SK-N-SH treated with all-trans-retinoic acid at 6 μM for 48 hours (cell line): ENCODE measurements at regions not wholly inside any gene's neighbourhood (a gene's known extent, or its start where the extent isn't known, plus 50 kb on each side); places are given as distances from the start of the nearest gene placed in this dataset.

Experiments used
- ARNTL ChIP-seq: fragments of 450-650 bp; formaldehyde crosslinking; IDR thresholded peaks from 2 replicates; pipeline ENCODE4 v1.5.0; 2020; ENCODE audit warnings: low read depth, mild to moderate bottlenecking, moderate library complexity, borderline replicate concordance
- CREB5 ChIP-seq: fragments of 250-450 bp; sonication (Bioruptor Pico); IDR thresholded peaks from 2 replicates; pipeline ENCODE4 v1.5.1; 2020; ENCODE audit warnings: low read depth, mild to moderate bottlenecking, moderate library complexity
- CSDC2 ChIP-seq: fragments of 250-450 bp; sonication (Bioruptor Pico); IDR thresholded peaks from 2 replicates; pipeline ENCODE4 v1.5.0; 2020; ENCODE audit warnings: mild to moderate bottlenecking, moderate library complexity
- CSRNP3 ChIP-seq: fragments of 250-450 bp; sonication (Bioruptor Pico); IDR thresholded peaks from 2 replicates; pipeline ENCODE4 v1.5.1; 2021; ENCODE audit warnings: mild to moderate bottlenecking, moderate library complexity
- PATZ1 ChIP-seq: fragments of 250-450 bp; sonication (Bioruptor Pico); IDR thresholded peaks from 2 replicates; pipeline ENCODE4 v1.8.0; 2020; ENCODE audit warnings: mild to moderate bottlenecking, moderate library complexity, borderline replicate concordance
- ZFP30 ChIP-seq: fragments of 450-650 bp; formaldehyde crosslinking; IDR thresholded peaks from 2 replicates; pipeline ENCODE4 v1.5.0; 2022; ENCODE audit warnings: mild to moderate bottlenecking, moderate library complexity
- ZNF565 ChIP-seq: fragments of 450-650 bp; formaldehyde crosslinking; conservative IDR thresholded peaks from 2 replicates; pipeline ENCODE4 v1.5.0; 2020; ENCODE audit warnings: low read depth, mild to moderate bottlenecking, moderate library complexity
- ZNF70 ChIP-seq: fragments of 450-650 bp; formaldehyde crosslinking; IDR thresholded peaks from 2 replicates; pipeline ENCODE4 v1.5.0; 2020; ENCODE audit warnings: mild to moderate bottlenecking, moderate library complexity

- TF ChIP-seq ZFP30 (no peak), PATZ1 (no peak), ZNF70 (CRISPR knock-in tag) (no peak), CSDC2 (no peak), CSRNP3 (CRISPR knock-in tag) (no peak), ZNF565 (no peak), ARNTL (no peak), CREB5 (CRISPR knock-in tag) (no peak)
Measured at GRCh38 chr7:23930312-23930711, 220.3 kb downstream of the STK31 start.
